ENCODE measurements at regions not wholly inside any gene's neighbourhood (a gene's known extent, or its start where the extent isn't known, plus 50 kb on each side); places are given as distances from the start of the nearest gene placed in this dataset.

DNA sequence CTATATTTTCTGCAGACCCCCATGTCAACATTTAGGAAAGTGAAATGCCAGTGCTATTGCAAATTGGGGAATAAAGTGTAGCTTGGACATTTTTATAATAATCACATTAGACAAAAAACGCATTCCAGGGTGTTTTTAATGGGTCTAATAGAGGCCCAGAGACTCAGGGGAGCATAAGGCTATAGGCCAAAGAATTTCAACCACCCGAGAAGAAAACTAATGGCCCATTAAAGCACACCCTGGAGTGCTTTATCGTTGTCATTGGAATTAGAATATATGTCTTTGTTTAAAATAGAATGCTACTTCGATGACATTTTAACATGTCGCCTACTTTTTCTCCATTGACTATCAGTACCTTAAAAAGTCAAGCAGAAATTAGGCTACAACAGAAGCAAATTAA lies 414.1 kb upstream of the CDH8 start:
- Histone ChIP-seq H3F3A (ENCODE audit: insufficient read depth, low read length, poor library complexity, severe bottlenecking) (no peaks in the 10 kb centered on the region), H4K20me1 (ENCODE audit: insufficient read depth) (no peaks in the 10 kb centered on the region), H3K27me3 (ENCODE audit: insufficient read depth, low read depth, low read length) (no peaks in the 10 kb centered on the region), H3K4me2 (ENCODE audit: low read length) (no peak overlapping the region), H3K27ac (ENCODE audit: low read length) (no peak overlapping the region), H3K79me2 (replicated peaks; ENCODE audit: insufficient read depth, low read length) (no peaks in the 10 kb centered on the region), H2AFZ (ENCODE audit: low read depth, low read length) (no peak overlapping the region), H3K36me3 (ENCODE audit: insufficient read depth, low read length) (no peaks in the 10 kb centered on the region), H3K9ac (ENCODE audit: low read length) (no peak overlapping the region), H3K9me3 (ENCODE audit: low read length) (no peaks in the 10 kb centered on the region), H3K9me2 (ENCODE audit: insufficient read depth, low read length) (no peaks in the 10 kb centered on the region), H3K4me3 (ENCODE audit: low read length) (no peak overlapping the region)
- no peak for TF ChIP-seq EP300 (conservative IDR thresholded peaks at IDR 0.05; ENCODE audit: poor library complexity, severe bottlenecking)
- no peak for TF ChIP-seq CTCF (IDR thresholded peaks at IDR 0.05; ENCODE audit: poor library complexity, severe bottlenecking)
- TF ChIP-seq, protein P1, sequence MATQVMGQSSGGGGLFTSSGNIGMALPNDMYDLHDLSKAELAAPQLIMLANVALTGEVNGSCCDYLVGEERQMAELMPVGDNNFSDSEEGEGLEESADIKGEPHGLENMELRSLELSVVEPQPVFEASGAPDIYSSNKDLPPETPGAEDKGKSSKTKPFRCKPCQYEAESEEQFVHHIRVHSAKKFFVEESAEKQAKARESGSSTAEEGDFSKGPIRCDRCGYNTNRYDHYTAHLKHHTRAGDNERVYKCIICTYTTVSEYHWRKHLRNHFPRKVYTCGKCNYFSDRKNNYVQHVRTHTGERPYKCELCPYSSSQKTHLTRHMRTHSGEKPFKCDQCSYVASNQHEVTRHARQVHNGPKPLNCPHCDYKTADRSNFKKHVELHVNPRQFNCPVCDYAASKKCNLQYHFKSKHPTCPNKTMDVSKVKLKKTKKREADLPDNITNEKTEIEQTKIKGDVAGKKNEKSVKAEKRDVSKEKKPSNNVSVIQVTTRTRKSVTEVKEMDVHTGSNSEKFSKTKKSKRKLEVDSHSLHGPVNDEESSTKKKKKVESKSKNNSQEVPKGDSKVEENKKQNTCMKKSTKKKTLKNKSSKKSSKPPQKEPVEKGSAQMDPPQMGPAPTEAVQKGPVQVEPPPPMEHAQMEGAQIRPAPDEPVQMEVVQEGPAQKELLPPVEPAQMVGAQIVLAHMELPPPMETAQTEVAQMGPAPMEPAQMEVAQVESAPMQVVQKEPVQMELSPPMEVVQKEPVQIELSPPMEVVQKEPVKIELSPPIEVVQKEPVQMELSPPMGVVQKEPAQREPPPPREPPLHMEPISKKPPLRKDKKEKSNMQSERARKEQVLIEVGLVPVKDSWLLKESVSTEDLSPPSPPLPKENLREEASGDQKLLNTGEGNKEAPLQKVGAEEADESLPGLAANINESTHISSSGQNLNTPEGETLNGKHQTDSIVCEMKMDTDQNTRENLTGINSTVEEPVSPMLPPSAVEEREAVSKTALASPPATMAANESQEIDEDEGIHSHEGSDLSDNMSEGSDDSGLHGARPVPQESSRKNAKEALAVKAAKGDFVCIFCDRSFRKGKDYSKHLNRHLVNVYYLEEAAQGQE (IDR thresholded peaks at IDR 0.05; ENCODE audit: borderline replicate concordance): no peak
- TF ChIP-seq MXI1 (conservative IDR thresholded peaks at IDR 0.05; ENCODE audit: poor library complexity, severe bottlenecking): no peak
- no peak for TF ChIP-seq SMC3 (conservative IDR thresholded peaks at IDR 0.05; ENCODE audit: poor library complexity)
- no peak for TF ChIP-seq RAD21 (conservative IDR thresholded peaks at IDR 0.05)
- TF ChIP-seq TAF1 (IDR thresholded peaks at IDR 0.05; ENCODE audit: low read depth): no peak
- TF ChIP-seq POLR2AphosphoS5 (IDR thresholded peaks at IDR 0.05): no peak
- TF ChIP-seq EZH2 (IDR thresholded peaks at IDR 0.05; ENCODE audit: borderline replicate concordance, insufficient read depth, low read length, poor library complexity, severe bottlenecking): no peak

GRCh38 chr16:62445909-62446308 lies 409.7 kb upstream of the CDH8 start:
- Histone ChIP-seq H3K9ac (ENCODE audit: low read length) (no peak overlapping the region), H3K4me2 (ENCODE audit: low read length) (no peak overlapping the region), H4K20me1 (ENCODE audit: insufficient read depth) (no peaks in the 10 kb centered on the region), H3K9me3 (ENCODE audit: low read length) (peaks cover 4% of the 10 kb centered on the region), H3K9me2 (ENCODE audit: insufficient read depth, low read length) (no peaks in the 10 kb centered on the region), H3K36me3 (ENCODE audit: insufficient read depth, low read length) (no peaks in the 10 kb centered on the region), H3K79me2 (replicated peaks; ENCODE audit: insufficient read depth, low read length) (no peaks in the 10 kb centered on the region), H2AFZ (ENCODE audit: low read depth, low read length) (no peak overlapping the region), H3K27ac (ENCODE audit: low read length) (no peak overlapping the region), H3K4me3 (ENCODE audit: low read length) (no peak overlapping the region), H3K27me3 (ENCODE audit: insufficient read depth, low read depth, low read length) (no peaks in the 10 kb centered on the region), H3F3A (ENCODE audit: insufficient read depth, low read length, poor library complexity, severe bottlenecking) (no peaks in the 10 kb centered on the region)
- no peak for TF ChIP-seq MXI1 (conservative IDR thresholded peaks at IDR 0.05; ENCODE audit: poor library complexity, severe bottlenecking)
- no peak for TF ChIP-seq TAF1 (IDR thresholded peaks at IDR 0.05; ENCODE audit: low read depth)
- TF ChIP-seq, protein P1 (IDR thresholded peaks at IDR 0.05; ENCODE audit: borderline replicate concordance): no peak
- TF ChIP-seq RAD21 (conservative IDR thresholded peaks at IDR 0.05): no peak
- no peak for TF ChIP-seq EZH2 (IDR thresholded peaks at IDR 0.05; ENCODE audit: borderline replicate concordance, insufficient read depth, low read length, poor library complexity, severe bottlenecking)
- no peak for TF ChIP-seq CTCF (IDR thresholded peaks at IDR 0.05; ENCODE audit: poor library complexity, severe bottlenecking)
- no peak for TF ChIP-seq EP300 (conservative IDR thresholded peaks at IDR 0.05; ENCODE audit: poor library complexity, severe bottlenecking)
- TF ChIP-seq SMC3 (conservative IDR thresholded peaks at IDR 0.05; ENCODE audit: poor library complexity): no peak
- no peak for TF ChIP-seq POLR2AphosphoS5 (IDR thresholded peaks at IDR 0.05)
